A673 (cell line): ENCODE measurements at regions not wholly inside any gene's neighbourhood (a gene's known extent, or its start where the extent isn't known, plus 50 kb on each side); places are given as distances from the start of the nearest gene placed in this dataset.

Experiments used
- CTCF ChIP-seq: fragments of 300-800, 200-600 bp; sonication (generic); conservative IDR thresholded peaks from 2 replicates; pipeline ENCODE4 v1.5.1; 2017; ENCODE audit warnings: low read depth, mild to moderate bottlenecking, antibody characterized with exemption, low read length, moderate library complexity, mixed read lengths
- EZH2 ChIP-seq: fragments of 200-600 bp; sonication (generic); IDR thresholded peaks from 2 replicates; pipeline ENCODE4 v1.6.1; 2017; ENCODE audit warnings: borderline replicate concordance, low read depth, mild to moderate bottlenecking, mixed read lengths, antibody characterized with exemption, low read length; ENCODE audit not compliant: poor library complexity, severe bottlenecking

DNA sequence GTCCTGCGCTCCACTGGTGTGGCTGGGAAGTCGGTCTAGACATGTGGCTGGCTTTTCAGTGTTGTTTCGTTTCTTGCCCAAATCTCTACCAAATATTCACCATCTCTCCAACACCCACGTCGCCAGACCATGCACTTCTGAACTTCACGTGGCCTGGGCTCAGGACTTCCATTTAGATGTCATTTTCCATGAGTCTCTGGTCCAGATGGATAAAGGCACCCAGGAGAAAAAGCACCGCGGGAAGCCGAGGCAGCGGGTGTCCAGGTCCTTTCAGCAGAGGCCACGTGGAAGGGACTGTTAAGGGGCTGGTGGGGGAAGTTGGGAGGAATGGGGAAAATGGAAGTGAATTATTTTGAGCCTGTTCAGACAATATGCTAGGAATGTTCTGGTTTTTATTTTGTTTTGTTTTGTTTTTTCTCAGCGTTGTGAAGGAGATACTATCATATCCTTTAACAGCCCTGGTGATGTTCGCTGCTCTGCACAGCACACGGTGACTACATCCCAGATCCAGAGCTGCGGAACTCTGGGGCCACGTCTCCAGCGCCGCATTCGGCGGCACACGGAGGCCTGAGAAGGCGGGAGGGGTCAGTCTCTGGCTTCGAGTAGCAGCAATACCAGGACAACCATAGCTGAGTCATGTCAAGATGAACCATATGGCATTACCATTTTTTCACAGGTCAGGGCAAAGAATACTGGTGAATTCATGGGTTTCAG is 230.3 kb downstream of the THBS2 start:
- TF ChIP-seq CTCF (no peak), EZH2 (no peak)
